ENCODE measurements at regions not wholly inside any gene's neighbourhood (a gene's known extent, or its start where the extent isn't known, plus 50 kb on each side); places are given as distances from the start of the nearest gene placed in this dataset.

DNA sequence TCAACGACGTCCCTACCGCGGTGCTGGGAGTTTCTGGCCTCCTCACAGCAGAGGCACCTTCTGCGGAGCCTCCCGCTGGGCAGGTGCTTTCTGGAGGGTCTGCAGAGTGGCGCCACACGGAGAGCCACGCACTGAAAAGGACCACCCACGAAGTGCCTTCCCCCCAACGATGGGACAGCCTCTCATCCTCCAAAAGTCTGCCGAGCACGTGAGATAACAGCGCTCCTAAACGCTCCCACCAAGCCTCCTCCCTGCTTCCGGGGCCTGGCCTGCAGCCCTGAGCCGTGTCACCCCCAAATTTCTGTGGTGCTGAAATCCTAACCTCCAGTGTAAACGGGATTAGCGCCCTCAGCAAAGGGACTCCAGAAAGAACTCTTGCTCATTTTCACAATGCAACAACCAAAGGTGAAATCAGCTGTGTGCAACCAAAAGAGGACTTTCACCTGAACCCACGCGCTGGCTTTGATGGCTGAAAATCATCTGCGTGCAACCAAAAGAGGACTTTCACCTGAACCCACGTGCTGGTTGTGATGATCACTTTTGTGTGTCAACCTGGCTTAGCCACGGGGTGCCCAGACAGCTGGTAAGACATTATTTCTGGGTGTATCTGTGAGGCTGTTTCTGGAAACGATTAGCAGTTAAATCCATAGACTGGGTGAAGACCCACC, 924.6 kb downstream of the BRD1 start:
- TF ChIP-seq, protein P1, sequence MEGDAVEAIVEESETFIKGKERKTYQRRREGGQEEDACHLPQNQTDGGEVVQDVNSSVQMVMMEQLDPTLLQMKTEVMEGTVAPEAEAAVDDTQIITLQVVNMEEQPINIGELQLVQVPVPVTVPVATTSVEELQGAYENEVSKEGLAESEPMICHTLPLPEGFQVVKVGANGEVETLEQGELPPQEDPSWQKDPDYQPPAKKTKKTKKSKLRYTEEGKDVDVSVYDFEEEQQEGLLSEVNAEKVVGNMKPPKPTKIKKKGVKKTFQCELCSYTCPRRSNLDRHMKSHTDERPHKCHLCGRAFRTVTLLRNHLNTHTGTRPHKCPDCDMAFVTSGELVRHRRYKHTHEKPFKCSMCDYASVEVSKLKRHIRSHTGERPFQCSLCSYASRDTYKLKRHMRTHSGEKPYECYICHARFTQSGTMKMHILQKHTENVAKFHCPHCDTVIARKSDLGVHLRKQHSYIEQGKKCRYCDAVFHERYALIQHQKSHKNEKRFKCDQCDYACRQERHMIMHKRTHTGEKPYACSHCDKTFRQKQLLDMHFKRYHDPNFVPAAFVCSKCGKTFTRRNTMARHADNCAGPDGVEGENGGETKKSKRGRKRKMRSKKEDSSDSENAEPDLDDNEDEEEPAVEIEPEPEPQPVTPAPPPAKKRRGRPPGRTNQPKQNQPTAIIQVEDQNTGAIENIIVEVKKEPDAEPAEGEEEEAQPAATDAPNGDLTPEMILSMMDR (IDR thresholded peaks at IDR 0.05) = no peak
- no peak for TF ChIP-seq ZFX (IDR thresholded peaks at IDR 0.05; ENCODE audit: borderline replicate concordance)
